Testis (tissue), 2 donors: ENCODE measurements at regions not wholly inside any gene's neighbourhood (a gene's known extent, or its start where the extent isn't known, plus 50 kb on each side); places are given as distances from the start of the nearest gene placed in this dataset.

Experiments
- DNase-seq: peaks from one replicate; pipeline ENCODE4 v3.0.0-alpha.2; 2019
- H3K27ac ChIP-seq, 2 donors: fragments of 200-600 bp; sonication (generic); one replicate each; pipeline ENCODE4 v1.5.1; 2019
- H3K27me3 ChIP-seq: fragments of 200-600 bp; sonication (generic); one replicate; pipeline ENCODE4 v1.5.1; 2019
- H3K36me3 ChIP-seq: fragments of 200-600 bp; sonication (generic); one replicate; pipeline ENCODE4 v1.5.1; 2017; ENCODE audit warnings: low read depth; ENCODE audit errors: missing control alignments
- H3K4me1 ChIP-seq: fragments of 200-600 bp; sonication (generic); one replicate; pipeline ENCODE4 v1.5.1; 2019
- H3K4me3 ChIP-seq, 2 donors: fragments of 200-600 bp; sonication (generic); one replicate each; pipeline ENCODE4 v1.5.1; 2017 to 2019
- H3K9me3 ChIP-seq: fragments of 200-600 bp; sonication (generic); one replicate; pipeline ENCODE4 v1.5.1; 2017
- POLR2A ChIP-seq: fragments of 450-650 bp; IDR thresholded peaks from one replicate; pipeline ENCODE4 v1.6.1; 2017; ENCODE audit warnings: antibody characterized with exemption, mild to moderate bottlenecking, moderate library complexity
- WGBS, 2 donors: methylation state at CpG; one replicate each; pipeline ENCODE4 v1.1.5; 2018; 5-methylcytosine and 5-hydroxymethylcytosine counted together
- intact Hi-C: fragments of 100-400 bp; cut with DNase I; formaldehyde crosslinking; loops from one replicate; pipeline ENCODE4 v1.15.1; 2023; ENCODE audit warnings: low total_unique reads
- TF ChIP-seq, protein P1 (sequence below), 3 experiments: fragments of 450-650 bp in 2 of 3; fragments of 200-600 bp in 1 of 3; sonication (generic) in 1 of 3; IDR thresholded peaks; one replicate each; pipeline ENCODE4 v1.5.1; 2016 to 2019; ENCODE audit warnings: antibody characterized with exemption in 3 of 3, mild to moderate bottlenecking in 2 of 3, moderate library complexity in 1 of 3

- WGBS, 2 donors = 61 to 64% methylated on average over 13 of the region's 13 CpGs
- DNase-seq = no peak
Observed at GRCh38 chr3:143201870-143202752, 82.5 kb downstream of the CHST2 start.

DNA sequence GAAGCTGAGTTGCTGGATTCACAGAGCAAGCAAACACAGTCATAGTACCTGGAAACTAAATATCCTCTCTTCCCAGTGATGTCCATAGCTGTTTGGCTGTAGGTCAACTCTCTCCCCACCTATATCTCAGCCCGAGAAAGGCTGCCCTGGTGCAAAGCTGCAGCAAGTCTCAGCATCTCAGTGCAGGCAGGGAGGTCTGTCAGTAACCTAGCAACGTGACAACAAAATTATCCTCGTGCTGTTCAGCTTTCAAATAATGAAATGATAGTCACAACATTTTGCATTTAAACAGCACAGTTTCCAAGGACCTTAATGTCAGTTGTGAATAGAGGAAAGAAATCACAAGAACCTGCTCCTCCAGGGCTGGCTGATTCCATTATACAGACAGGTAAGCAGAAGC, 83.6 kb downstream of the CHST2 start:
- intact Hi-C loops = no loop called here
- H3K4me1 ChIP-seq = no peaks in the 10 kb centered on the region
- H3K4me3 ChIP-seq = no peak overlapping the region

More at GRCh38 chr3:143201870-143202752, 82.5 kb downstream of the CHST2 start:
- H3K4me1 ChIP-seq = no peaks in the 10 kb centered on the region
- no peak for TF ChIP-seq POLR2A
- TF ChIP-seq, protein P1, sequence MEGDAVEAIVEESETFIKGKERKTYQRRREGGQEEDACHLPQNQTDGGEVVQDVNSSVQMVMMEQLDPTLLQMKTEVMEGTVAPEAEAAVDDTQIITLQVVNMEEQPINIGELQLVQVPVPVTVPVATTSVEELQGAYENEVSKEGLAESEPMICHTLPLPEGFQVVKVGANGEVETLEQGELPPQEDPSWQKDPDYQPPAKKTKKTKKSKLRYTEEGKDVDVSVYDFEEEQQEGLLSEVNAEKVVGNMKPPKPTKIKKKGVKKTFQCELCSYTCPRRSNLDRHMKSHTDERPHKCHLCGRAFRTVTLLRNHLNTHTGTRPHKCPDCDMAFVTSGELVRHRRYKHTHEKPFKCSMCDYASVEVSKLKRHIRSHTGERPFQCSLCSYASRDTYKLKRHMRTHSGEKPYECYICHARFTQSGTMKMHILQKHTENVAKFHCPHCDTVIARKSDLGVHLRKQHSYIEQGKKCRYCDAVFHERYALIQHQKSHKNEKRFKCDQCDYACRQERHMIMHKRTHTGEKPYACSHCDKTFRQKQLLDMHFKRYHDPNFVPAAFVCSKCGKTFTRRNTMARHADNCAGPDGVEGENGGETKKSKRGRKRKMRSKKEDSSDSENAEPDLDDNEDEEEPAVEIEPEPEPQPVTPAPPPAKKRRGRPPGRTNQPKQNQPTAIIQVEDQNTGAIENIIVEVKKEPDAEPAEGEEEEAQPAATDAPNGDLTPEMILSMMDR (IDR thresholded peaks at IDR 0.05) = no peak
- H3K4me3 ChIP-seq = no peak overlapping the region
- H3K36me3 ChIP-seq = no peaks in the 10 kb centered on the region
- H3K27me3 ChIP-seq = no peaks in the 10 kb centered on the region
- no peaks in the 10 kb centered on the region for H3K9me3 ChIP-seq
- no peak overlapping the region for H3K27ac ChIP-seq
- intact Hi-C loops = no loop called here

DNA sequence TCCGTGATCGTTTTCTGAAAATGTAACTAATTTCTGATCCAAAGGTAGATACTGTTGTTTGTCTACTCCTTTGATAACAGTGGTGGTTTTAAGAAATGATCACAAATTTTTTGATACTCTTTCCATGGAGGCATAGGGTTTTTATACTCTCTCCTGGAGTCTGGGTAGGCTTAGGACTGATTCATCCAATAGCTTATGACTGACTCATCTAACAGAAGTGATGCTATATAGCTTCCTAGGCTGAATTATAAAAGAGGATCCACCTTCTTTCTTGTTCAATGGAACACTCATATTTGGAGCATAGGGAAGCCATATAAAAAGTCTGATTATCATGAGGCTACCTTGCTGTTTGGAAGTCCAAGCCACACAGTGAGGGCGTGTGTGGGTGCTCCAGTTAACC, 84.3 kb downstream of the CHST2 start:
- Histone ChIP-seq H3K27me3 (no peaks in the 10 kb centered on the region), H3K4me3 (no peak overlapping the region), H3K36me3 (no peaks in the 10 kb centered on the region), H3K27ac (no peak overlapping the region), H3K9me3 (no peaks in the 10 kb centered on the region), H3K4me1 (no peaks in the 10 kb centered on the region)
- 80 to 97% methylated on average over 3 of the region's 3 CpGs for WGBS, 2 donors
- DNase-seq = no peak
- intact Hi-C loops = no loop called here
- TF ChIP-seq, protein P1 (IDR thresholded peaks at IDR 0.05) = no peak
- TF ChIP-seq POLR2A = no peak

More for the DNA sequence above, 83.6 kb downstream of the CHST2 start:
- Histone ChIP-seq H3K36me3 (no peaks in the 10 kb centered on the region), H3K27me3 (no peaks in the 10 kb centered on the region), H3K27ac (no peak overlapping the region), H3K9me3 (no peaks in the 10 kb centered on the region)
- TF ChIP-seq, protein P1 (IDR thresholded peaks at IDR 0.05) = no peak
- TF ChIP-seq POLR2A = no peak
- DNase-seq = no peak
- 54 to 69% methylated on average over 3 of the region's 3 CpGs for WGBS, 2 donors

GRCh38 chr3:143206955-143207337, 87.4 kb downstream of the CHST2 start:
- Histone ChIP-seq H3K9me3 (no peaks in the 10 kb centered on the region), H3K36me3 (no peaks in the 10 kb centered on the region), H3K27ac (no peak overlapping the region), H3K4me1 (no peaks in the 10 kb centered on the region), H3K4me3 (no peak overlapping the region), H3K27me3 (no peaks in the 10 kb centered on the region)
- no peak for TF ChIP-seq POLR2A
- TF ChIP-seq, protein P1 (IDR thresholded peaks at IDR 0.05) = no peak
- no peak for DNase-seq
- 72 to 87% methylated on average over 4 of the region's 4 CpGs for WGBS, 2 donors
- intact Hi-C loops = no loop called here
